ENCODE measurements at regions not wholly inside any gene's neighbourhood (a gene's known extent, or its start where the extent isn't known, plus 50 kb on each side); places are given as distances from the start of the nearest gene placed in this dataset.

DNA sequence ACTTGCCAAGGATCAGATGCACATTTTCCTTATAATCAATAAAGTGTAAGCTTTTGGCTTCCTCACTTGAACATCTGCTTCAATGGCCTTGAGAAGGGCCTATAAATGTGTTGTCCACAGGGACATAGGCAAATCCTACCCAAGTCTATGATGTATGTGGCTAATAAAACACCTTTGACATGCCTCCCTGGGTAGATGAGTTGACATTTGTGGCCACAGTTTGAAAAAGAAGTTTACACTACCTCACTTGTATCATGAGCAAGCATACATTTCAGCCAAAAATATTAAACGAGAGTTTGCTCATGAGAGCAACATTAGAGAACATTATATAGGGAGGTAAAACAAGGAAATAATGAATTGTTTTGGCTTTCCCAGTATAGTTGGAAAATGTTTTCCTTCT lies 1067.7 kb downstream of the C4orf33 start:
- intact Hi-C loops (cut with DNase I; ENCODE audit: low total_unique reads): no loop called here
- H3K4me1 ChIP-seq: no peaks in the 10 kb centered on the region
- WGBS, 2 donors: 84 to 92% methylated on average over 1 of the region's 1 CpG
- no peaks in the 10 kb centered on the region for H3K27me3 ChIP-seq
- no peaks in the 10 kb centered on the region for H3K36me3 ChIP-seq (ENCODE audit: low read depth, missing control alignments)
- no peak overlapping the region for H3K27ac ChIP-seq
- H3K9me3 ChIP-seq: no peaks in the 10 kb centered on the region
- DNase-seq: no peak
- TF ChIP-seq POLR2A (IDR thresholded peaks at IDR 0.05): no peak
- TF ChIP-seq, protein P1, sequence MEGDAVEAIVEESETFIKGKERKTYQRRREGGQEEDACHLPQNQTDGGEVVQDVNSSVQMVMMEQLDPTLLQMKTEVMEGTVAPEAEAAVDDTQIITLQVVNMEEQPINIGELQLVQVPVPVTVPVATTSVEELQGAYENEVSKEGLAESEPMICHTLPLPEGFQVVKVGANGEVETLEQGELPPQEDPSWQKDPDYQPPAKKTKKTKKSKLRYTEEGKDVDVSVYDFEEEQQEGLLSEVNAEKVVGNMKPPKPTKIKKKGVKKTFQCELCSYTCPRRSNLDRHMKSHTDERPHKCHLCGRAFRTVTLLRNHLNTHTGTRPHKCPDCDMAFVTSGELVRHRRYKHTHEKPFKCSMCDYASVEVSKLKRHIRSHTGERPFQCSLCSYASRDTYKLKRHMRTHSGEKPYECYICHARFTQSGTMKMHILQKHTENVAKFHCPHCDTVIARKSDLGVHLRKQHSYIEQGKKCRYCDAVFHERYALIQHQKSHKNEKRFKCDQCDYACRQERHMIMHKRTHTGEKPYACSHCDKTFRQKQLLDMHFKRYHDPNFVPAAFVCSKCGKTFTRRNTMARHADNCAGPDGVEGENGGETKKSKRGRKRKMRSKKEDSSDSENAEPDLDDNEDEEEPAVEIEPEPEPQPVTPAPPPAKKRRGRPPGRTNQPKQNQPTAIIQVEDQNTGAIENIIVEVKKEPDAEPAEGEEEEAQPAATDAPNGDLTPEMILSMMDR (IDR thresholded peaks at IDR 0.05): no peak
- no peak overlapping the region for H3K4me3 ChIP-seq

DNA sequence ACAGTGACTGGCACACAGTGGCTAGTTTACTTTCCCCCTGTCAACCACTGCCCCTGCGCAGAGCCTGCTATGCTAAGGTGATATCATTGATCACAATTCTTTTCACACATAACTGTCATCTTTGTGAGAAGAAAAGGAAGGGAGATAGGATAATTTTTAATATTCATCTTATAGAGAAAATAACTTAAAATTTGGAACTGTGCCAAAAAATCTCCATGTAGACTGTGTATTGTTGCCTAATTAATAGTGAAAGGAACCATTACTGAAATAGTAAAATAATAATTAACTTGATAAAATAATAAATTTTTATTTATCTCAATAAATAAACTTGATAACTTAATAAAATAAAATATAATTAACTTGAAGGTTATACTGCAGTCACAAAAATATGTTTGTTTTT lies 1069.4 kb downstream of the C4orf33 start:
- Histone ChIP-seq H3K9me3 (no peaks in the 10 kb centered on the region), H3K4me1 (no peaks in the 10 kb centered on the region), H3K27ac (no peak overlapping the region), H3K27me3 (no peaks in the 10 kb centered on the region), H3K4me3 (no peak overlapping the region), H3K36me3 (ENCODE audit: low read depth, missing control alignments) (no peaks in the 10 kb centered on the region)
- no peak for DNase-seq
- WGBS, 2 donors: 89 to 97% methylated on average over 1 of the region's 1 CpG
- intact Hi-C loops (cut with DNase I; ENCODE audit: low total_unique reads): no loop called here
- TF ChIP-seq POLR2A (IDR thresholded peaks at IDR 0.05): no peak
- TF ChIP-seq, protein P1 (IDR thresholded peaks at IDR 0.05): no peak

DNA sequence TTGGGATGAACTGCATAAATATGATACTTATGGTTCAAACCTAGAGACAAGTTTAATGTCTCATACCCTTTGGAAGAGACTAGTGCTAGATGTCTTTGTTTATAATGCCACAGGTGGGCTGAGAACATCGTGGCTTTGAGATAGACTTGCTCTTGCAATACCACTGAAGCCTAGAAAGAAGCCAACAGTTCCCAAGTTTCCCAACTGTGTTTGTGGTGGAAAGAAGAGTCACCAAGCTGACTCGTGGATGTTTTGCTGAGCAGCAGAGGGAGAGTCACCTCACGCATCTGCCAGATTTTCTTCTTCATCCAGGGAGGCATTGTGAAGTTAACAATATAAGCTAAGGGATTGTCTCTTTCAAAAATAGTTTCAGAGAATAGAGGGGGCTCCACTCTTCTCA lies 1076.2 kb downstream of the C4orf33 start:
- Histone ChIP-seq H3K27me3 (no peaks in the 10 kb centered on the region), H3K36me3 (ENCODE audit: low read depth, missing control alignments) (no peaks in the 10 kb centered on the region), H3K27ac (no peak overlapping the region), H3K4me3 (no peak overlapping the region), H3K9me3 (no peaks in the 10 kb centered on the region), H3K4me1 (no peaks in the 10 kb centered on the region)
- TF ChIP-seq POLR2A (IDR thresholded peaks at IDR 0.05): no peak
- TF ChIP-seq, protein P1 (IDR thresholded peaks at IDR 0.05): no peak
- 56 to 82% methylated on average over 3 of the region's 3 CpGs for WGBS, 2 donors
- DNase-seq: no peak
- intact Hi-C loops (cut with DNase I; ENCODE audit: low total_unique reads): no loop called here

DNA sequence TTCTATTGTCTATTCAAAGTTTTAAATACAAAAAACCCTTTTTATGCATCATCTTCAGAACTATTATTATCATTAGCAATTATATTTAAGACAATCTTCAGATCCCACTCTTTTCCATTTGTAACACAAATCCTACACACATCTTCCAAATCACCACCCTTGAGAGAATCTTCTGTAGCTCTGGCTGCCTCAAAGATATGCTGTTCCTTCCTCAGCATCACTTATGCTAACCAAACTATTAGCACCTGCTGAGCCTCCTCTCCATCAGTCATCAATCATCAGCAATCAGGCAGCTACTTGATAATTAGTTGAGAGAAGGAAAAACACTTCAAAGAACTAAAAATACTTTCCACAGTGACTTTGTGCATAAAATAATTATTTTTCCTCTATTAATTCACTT lies 1082.2 kb downstream of the C4orf33 start:
- H3K27me3 ChIP-seq: no peaks in the 10 kb centered on the region
- H3K9me3 ChIP-seq: no peaks in the 10 kb centered on the region
- intact Hi-C loops (cut with DNase I; ENCODE audit: low total_unique reads): no loop called here
- H3K27ac ChIP-seq: no peak overlapping the region
- H3K36me3 ChIP-seq (ENCODE audit: low read depth, missing control alignments): no peaks in the 10 kb centered on the region
- H3K4me3 ChIP-seq: no peak overlapping the region
- H3K4me1 ChIP-seq: no peaks in the 10 kb centered on the region
- no peak for DNase-seq
- TF ChIP-seq, protein P1 (IDR thresholded peaks at IDR 0.05): no peak
- no peak for TF ChIP-seq POLR2A (IDR thresholded peaks at IDR 0.05)

DNA sequence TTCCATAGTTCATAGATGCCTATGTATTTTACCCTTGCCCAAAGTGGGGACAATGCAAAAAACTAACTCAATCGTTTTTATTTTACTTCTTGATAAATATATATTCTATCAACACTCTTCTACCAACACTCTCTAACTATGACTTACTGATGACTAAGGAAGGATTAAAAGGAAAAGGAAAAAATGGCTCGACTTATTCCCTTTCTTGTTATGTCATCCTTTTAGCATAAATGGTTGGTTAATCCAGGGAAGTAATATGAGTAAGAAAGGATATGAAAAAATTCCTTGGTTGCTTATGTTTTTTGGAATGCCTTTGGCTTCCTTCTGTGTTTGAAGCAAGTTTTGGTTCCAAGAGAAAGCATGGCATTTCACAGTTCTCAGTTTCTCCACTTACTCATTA lies 1087.1 kb downstream of the C4orf33 start:
- Histone ChIP-seq H3K9me3 (no peaks in the 10 kb centered on the region), H3K4me1 (no peaks in the 10 kb centered on the region), H3K27me3 (no peaks in the 10 kb centered on the region), H3K36me3 (ENCODE audit: low read depth, missing control alignments) (no peaks in the 10 kb centered on the region), H3K4me3 (no peak overlapping the region), H3K27ac (no peak overlapping the region)
- intact Hi-C loops (cut with DNase I; ENCODE audit: low total_unique reads): no loop called here
- TF ChIP-seq, protein P1 (IDR thresholded peaks at IDR 0.05): no peak
- no peak for TF ChIP-seq POLR2A (IDR thresholded peaks at IDR 0.05)
- 62 to 75% methylated on average over 2 of the region's 2 CpGs for WGBS, 2 donors
- no peak for DNase-seq

All from testis (tissue), 2 donors.